K562 (cell line): ENCODE measurements at regions not wholly inside any gene's neighbourhood (a gene's known extent, or its start where the extent isn't known, plus 50 kb on each side); places are given as distances from the start of the nearest gene placed in this dataset.

Experiments
- ARID1B ChIP-seq: fragments of 450-650 bp; IDR thresholded peaks from 2 replicates; pipeline ENCODE4 v1.6.1; 2016; ENCODE audit warnings: antibody characterized with exemption, mild to moderate bottlenecking, inconsistent platforms
- ATF1 ChIP-seq, 2 experiments: fragments of 450-650 bp in 1 of 2; IDR thresholded peaks; 2 replicates each; pipeline ENCODE4 v1.6.1; 2016; ENCODE audit warnings: missing compliant biosample characterization in 1 of 2, missing genetic modification characterization in 1 of 2
- CBFB ChIP-seq: sonication (generic); formaldehyde crosslinking; IDR thresholded peaks from 2 replicates; pipeline ENCODE4 v1.4.0; 2020; ENCODE audit warnings: mild to moderate bottlenecking, missing genetic modification reagents
- CREBBP ChIP-seq: IDR thresholded peaks from one replicate; pipeline ENCODE4 v1.6.1; 2012; ENCODE audit warnings: low read depth, mild to moderate bottlenecking, control low read depth, inconsistent platforms, low read length
- ELF2 ChIP-seq: fragments of 250-450 bp; sonication (Bioruptor Pico); IDR thresholded peaks from 2 replicates; pipeline ENCODE4 v1.5.0; 2021; ENCODE audit warnings: mild to moderate bottlenecking
- ERF ChIP-seq: fragments of 450-650 bp; formaldehyde crosslinking; IDR thresholded peaks from 2 replicates; pipeline ENCODE4 v1.4.0; 2020; ENCODE audit warnings: mild to moderate bottlenecking, mixed read lengths
- ESRRA ChIP-seq: fragments of 450-650 bp; IDR thresholded peaks from 2 replicates; pipeline ENCODE4 v1.6.1; 2014; ENCODE audit warnings: low read depth, mild to moderate bottlenecking, moderate library complexity, borderline replicate concordance
- HNRNPK ChIP-seq: fragments of 200-400 bp; formaldehyde crosslinking; IDR thresholded peaks from one replicate; pipeline ENCODE4 v1.6.1; 2018; ENCODE audit warnings: mild to moderate bottlenecking, low read depth, low read length; ENCODE audit not compliant: poor library complexity, severe bottlenecking
- KDM1A ChIP-seq, 2 experiments: fragments of 450-650 bp; IDR thresholded peaks; 2 replicates each; pipeline ENCODE4 v1.6.1; 2016; ENCODE audit warnings: mild to moderate bottlenecking in 2 of 2
- NFE2 ChIP-seq: IDR thresholded peaks from 2 replicates; pipeline ENCODE4 v1.6.1; 2014; ENCODE audit warnings: antibody characterized with exemption, low read depth
- NR1H2 ChIP-seq: sonication (generic); formaldehyde crosslinking; IDR thresholded peaks from 2 replicates; pipeline ENCODE4 v1.4.0; 2020; ENCODE audit warnings: mild to moderate bottlenecking, missing genetic modification reagents
- NR2C2 ChIP-seq, 2 experiments: fragments of 200-800 bp in 1 of 2; sonication (Bioruptor generic) in 1 of 2; sonication (generic) in 1 of 2; formaldehyde crosslinking in 1 of 2; IDR thresholded peaks; 2 replicates each; pipeline versions ENCODE4 v1.6.1 to v1.8.0; 2016 to 2022; ENCODE audit warnings: mild to moderate bottlenecking in 1 of 2, missing compliant biosample characterization in 1 of 2, missing genetic modification characterization in 1 of 2, missing genetic modification reagents in 1 of 2
- RBM15 ChIP-seq: fragments of 200-400 bp; formaldehyde crosslinking; IDR thresholded peaks from 2 replicates; pipeline ENCODE4 v1.6.1; 2018; ENCODE audit warnings: mild to moderate bottlenecking, low read length, moderate library complexity; ENCODE audit not compliant: insufficient read depth
- RFX5 ChIP-seq: IDR thresholded peaks from 2 replicates; pipeline ENCODE4 v1.6.1; 2011; ENCODE audit warnings: low read depth, mild to moderate bottlenecking, improper control_type of control experiment, low read length
- RUNX1 ChIP-seq: sonication (generic); IDR thresholded peaks from 2 replicates; pipeline ENCODE4 v1.6.1; 2016; ENCODE audit warnings: antibody characterized with exemption, low read depth
- SETDB1 ChIP-seq: IDR thresholded peaks from one replicate; pipeline ENCODE4 v1.6.1; 2012; ENCODE audit warnings: low read length, control low read depth, inconsistent platforms
- TAF7 ChIP-seq: fragments of 450-650 bp; IDR thresholded peaks from 2 replicates; pipeline ENCODE4 v1.6.1; 2016; ENCODE audit warnings: missing genetic modification characterization, missing compliant biosample characterization
- ZNF12 ChIP-seq: sonication (generic); formaldehyde crosslinking; IDR thresholded peaks from 2 replicates; pipeline ENCODE4 v1.4.0; 2020; ENCODE audit warnings: mild to moderate bottlenecking, missing genetic modification reagents
- ZNF146 ChIP-seq: IDR thresholded peaks from one replicate; pipeline ENCODE4 v1.6.1; 2018; ENCODE audit warnings: missing compliant biosample characterization; ENCODE audit not compliant: unreplicated experiment
- ZNF253 ChIP-seq: fragments of 250-450 bp; sonication (Bioruptor Pico); conservative IDR thresholded peaks from 2 replicates; pipeline ENCODE4 v1.6.1; 2021; ENCODE audit warnings: mild to moderate bottlenecking
- TF ChIP-seq, protein P1 (sequence below), 2 experiments: fragments of 450-650 bp; IDR thresholded peaks; 2 replicates each; pipeline ENCODE4 v1.6.1; 2016
- TF ChIP-seq, protein P2 (sequence below): fragments of 450-650 bp; IDR thresholded peaks from 2 replicates; pipeline ENCODE4 v1.6.1; 2016; ENCODE audit warnings: low read depth

DNA sequence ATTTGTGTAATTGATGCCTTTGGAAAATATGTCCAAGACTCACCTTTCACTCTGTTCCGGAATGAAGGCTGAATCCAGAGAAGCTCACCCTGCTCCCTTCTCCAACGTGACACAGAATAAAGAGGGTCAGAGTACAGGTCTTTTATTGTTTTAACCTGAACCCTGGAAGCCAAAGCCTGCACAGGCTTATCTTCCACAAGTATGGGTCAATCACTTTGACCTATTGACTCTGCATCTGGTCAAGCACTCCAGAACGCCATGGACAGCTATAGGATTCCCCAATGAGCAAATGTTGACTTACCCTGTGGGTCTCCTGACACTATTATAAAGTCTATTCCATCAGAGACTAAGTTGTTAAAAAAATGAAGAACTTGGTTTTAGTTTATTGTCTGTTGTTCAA, 158.4 kb upstream of the MYLIP start (continued):
- TF ChIP-seq NFE2 (no peak), ERF (no peak), ATF1 (CRISPR knock-in tag; IDR thresholded peaks at IDR 0.05) (no peak), ATF1 (tag; IDR thresholded peaks at IDR 0.05) (no peak), NR2C2 (CRISPR knock-in tag; IDR thresholded peaks at IDR 0.05) (no peak), NR2C2 (tag; IDR thresholded peaks at IDR 0.05) (peak; percentile 19; the same call in 1 of the 2 replicates), RUNX1 (no peak), KDM1A (IDR thresholded peaks at IDR 0.05) (peak; percentile 75 to 86; a peak in 3 of 4 replicates), RBM15 (no peak), RFX5 (no peak), ZNF12 (CRISPR knock-in tag) (no peak), SETDB1 (no peak), NR1H2 (no peak), ZNF146 (no peak), ARID1B (peak; percentile 14; the same call in 1 of the 2 replicates), CBFB (CRISPR knock-in tag) (no peak), TAF7 (tag) (no peak), ZNF253 (CRISPR knock-in tag) (no peak), ELF2 (CRISPR knock-in tag) (no peak), HNRNPK (no peak), ESRRA (no peak), CREBBP (no peak)
- TF ChIP-seq, protein P1, sequence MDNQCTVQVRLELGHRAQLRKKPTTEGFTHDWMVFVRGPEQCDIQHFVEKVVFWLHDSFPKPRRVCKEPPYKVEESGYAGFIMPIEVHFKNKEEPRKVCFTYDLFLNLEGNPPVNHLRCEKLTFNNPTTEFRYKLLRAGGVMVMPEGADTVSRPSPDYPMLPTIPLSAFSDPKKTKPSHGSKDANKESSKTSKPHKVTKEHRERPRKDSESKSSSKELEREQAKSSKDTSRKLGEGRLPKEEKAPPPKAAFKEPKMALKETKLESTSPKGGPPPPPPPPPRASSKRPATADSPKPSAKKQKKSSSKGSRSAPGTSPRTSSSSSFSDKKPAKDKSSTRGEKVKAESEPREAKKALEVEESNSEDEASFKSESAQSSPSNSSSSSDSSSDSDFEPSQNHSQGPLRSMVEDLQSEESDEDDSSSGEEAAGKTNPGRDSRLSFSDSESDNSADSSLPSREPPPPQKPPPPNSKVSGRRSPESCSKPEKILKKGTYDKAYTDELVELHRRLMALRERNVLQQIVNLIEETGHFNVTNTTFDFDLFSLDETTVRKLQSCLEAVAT (IDR thresholded peaks at IDR 0.05), result no peak
- TF ChIP-seq, protein P2, sequence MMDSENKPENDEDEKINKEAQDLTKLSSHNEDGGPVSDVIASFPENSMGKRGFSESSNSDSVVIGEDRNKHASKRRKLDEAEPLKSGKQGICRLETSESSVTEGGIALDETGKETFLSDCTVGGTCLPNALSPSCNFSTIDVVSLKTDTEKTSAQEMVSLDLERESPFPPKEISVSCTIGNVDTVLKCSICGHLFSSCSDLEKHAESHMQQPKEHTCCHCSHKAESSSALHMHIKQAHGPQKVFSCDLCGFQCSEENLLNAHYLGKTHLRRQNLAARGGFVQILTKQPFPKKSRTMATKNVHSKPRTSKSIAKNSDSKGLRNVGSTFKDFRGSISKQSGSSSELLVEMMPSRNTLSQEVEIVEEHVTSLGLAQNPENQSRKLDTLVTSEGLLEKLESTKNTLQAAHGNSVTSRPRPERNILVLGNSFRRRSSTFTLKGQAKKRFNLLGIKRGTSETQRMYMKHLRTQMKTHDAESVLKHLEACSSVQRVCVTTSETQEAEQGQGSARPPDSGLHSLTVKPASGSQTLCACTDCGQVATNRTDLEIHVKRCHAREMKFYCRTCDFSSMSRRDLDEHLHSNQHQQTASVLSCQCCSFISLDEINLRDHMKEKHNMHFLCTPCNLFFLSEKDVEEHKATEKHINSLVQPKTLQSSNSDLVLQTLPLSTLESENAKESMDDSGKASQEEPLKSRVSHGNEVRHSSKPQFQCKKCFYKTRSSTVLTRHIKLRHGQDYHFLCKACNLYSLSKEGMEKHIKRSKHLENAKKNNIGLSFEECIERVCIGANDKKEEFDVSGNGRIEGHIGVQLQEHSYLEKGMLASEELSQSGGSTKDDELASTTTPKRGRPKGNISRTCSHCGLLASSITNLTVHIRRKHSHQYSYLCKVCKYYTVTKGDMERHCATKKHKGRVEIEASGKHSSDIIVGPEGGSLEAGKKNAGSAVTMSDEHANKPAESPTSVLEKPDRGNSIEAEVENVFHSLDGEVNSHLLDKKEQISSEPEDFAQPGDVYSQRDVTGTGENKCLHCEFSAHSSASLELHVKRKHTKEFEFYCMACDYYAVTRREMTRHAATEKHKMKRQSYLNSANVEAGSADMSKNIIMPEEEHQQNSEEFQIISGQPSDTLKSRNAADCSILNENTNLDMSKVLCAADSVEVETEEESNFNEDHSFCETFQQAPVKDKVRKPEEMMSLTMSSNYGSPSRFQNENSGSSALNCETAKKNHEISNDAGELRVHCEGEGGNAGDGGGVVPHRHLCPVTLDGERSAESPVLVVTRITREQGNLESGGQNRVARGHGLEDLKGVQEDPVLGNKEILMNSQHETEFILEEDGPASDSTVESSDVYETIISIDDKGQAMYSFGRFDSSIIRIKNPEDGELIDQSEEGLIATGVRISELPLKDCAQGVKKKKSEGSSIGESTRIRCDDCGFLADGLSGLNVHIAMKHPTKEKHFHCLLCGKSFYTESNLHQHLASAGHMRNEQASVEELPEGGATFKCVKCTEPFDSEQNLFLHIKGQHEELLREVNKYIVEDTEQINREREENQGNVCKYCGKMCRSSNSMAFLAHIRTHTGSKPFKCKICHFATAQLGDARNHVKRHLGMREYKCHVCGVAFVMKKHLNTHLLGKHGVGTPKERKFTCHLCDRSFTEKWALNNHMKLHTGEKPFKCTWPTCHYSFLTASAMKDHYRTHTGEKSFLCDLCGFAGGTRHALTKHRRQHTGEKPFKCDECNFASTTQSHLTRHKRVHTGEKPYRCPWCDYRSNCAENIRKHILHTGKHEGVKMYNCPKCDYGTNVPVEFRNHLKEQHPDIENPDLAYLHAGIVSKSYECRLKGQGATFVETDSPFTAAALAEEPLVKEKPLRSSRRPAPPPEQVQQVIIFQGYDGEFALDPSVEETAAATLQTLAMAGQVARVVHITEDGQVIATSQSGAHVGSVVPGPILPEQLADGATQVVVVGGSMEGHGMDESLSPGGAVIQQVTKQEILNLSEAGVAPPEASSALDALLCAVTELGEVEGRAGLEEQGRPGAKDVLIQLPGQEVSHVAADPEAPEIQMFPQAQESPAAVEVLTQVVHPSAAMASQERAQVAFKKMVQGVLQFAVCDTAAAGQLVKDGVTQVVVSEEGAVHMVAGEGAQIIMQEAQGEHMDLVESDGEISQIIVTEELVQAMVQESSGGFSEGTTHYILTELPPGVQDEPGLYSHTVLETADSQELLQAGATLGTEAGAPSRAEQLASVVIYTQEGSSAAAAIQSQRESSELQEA, result no peak
